ENCODE measurements at regions not wholly inside any gene's neighbourhood (a gene's known extent, or its start where the extent isn't known, plus 50 kb on each side); places are given as distances from the start of the nearest gene placed in this dataset.

DNA sequence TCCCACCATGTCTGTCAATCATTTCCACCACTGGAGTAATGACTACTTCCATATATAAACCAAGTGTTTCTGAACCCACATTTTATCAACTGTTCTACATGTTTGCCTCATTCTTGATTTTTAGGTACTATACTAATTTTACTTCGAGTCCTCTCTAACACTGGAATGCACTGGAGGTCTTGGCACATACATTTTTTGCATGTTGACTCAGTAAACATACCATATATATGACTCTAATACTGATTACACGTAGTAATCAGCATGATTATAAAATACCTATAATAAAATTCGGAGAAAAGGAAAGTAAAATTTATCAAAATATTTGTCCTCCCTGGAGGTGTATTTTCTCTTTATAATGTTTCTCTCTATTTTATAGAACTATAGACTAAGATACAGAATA, 621.7 kb upstream of the NUDT12 start:
- TF ChIP-seq, protein P1, sequence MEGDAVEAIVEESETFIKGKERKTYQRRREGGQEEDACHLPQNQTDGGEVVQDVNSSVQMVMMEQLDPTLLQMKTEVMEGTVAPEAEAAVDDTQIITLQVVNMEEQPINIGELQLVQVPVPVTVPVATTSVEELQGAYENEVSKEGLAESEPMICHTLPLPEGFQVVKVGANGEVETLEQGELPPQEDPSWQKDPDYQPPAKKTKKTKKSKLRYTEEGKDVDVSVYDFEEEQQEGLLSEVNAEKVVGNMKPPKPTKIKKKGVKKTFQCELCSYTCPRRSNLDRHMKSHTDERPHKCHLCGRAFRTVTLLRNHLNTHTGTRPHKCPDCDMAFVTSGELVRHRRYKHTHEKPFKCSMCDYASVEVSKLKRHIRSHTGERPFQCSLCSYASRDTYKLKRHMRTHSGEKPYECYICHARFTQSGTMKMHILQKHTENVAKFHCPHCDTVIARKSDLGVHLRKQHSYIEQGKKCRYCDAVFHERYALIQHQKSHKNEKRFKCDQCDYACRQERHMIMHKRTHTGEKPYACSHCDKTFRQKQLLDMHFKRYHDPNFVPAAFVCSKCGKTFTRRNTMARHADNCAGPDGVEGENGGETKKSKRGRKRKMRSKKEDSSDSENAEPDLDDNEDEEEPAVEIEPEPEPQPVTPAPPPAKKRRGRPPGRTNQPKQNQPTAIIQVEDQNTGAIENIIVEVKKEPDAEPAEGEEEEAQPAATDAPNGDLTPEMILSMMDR (IDR thresholded peaks at IDR 0.05; ENCODE audit: extremely low read depth, missing control alignments): no peak
- DNase-seq (ENCODE audit: low spot score): no peak

DNA sequence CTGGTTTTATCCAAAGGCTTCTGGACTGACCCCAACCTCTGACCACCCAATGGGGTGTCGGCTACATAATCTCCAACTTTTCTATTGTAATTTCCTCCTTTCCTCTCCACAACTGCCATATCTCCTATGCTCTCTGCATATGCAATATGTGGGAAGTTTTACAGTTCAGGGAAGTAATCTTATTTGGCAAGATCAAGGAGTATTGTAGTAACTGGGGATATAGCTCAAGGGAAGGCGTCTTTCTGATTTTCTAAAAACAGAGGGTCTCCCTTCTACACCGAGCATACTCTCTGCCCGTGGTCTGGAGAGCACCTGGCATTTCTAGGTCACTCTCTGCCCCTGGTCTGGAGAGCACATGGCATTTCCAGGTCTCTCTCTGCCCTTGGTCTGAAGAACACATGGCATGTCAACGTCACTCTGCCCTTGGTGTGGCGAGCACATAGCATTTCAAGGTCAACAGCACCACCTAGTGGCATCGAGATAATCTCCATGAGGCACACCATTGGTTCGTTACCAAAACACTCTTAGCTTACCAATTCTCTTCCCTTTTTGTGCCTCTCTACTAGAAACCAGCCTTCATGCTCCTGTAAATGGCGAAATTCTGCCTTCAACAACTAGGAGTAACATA, 616.4 kb upstream of the NUDT12 start:
- TF ChIP-seq, protein P1 (IDR thresholded peaks at IDR 0.05; ENCODE audit: extremely low read depth, missing control alignments): no peak
- peak; percentile 19 for DNase-seq (ENCODE audit: low spot score)

DNA sequence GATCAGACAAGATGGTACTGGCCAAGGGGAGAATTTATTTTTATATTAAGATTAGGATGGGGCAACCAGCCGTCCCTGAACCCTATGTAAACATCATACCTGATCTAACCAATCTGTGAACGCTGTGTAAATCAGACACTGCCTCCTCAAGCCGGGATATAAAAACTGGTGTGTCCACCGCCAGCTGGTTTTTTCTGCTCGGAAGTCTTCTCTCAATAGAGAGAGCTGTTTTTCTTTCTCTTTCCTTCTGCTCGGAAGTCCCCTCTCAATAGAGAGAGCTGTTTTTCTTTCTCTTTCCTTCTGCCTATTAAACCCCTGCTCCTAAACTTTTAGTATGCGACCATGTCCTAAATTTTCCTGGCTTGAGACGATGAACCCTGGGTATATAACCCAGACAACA, 615.5 kb upstream of the NUDT12 start:
- TF ChIP-seq, protein P1 (IDR thresholded peaks at IDR 0.05; ENCODE audit: extremely low read depth, missing control alignments): no peak
- DNase-seq (ENCODE audit: low spot score): no peak

DNA sequence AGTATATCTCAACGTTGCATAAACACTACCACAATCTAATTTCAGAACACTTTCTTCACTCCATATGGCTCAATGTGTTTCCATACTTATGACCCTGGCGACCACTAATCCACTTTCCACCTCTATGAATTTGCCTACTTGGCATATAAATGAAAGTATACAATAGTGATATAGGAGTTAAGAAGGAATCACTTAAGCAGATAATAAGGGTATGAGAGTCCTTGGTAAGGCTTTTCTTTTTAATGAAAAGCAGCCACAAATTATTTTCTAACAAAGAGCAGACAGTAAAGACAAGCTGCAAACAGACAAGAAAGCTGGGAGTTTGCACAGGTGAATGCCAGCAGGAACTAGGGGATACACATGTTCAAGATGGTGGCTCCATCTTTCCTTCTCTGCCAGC, 615.1 kb upstream of the NUDT12 start:
- no peak for DNase-seq (ENCODE audit: low spot score)
- TF ChIP-seq, protein P1 (IDR thresholded peaks at IDR 0.05; ENCODE audit: extremely low read depth, missing control alignments): no peak

DNA sequence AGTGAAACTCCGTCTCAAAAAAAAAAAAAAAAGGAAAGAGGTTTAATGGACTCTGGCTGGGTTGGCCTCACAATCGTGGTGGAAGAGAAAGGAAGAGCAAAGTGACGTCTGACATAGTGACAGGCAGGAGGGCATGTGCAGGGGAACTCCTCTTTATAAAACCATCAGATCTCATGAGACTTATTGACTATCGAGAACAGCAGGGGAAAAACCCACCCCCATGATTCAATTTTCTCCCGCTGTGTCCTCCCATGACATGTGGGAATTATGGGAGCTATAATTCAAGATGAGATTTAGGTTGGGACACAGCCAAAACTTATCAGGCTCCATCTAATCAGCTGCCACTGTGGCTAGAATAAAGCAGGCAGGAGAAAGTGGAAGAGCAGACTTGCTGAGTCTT, 610.4 kb upstream of the NUDT12 start:
- no peak for DNase-seq (ENCODE audit: low spot score)
- TF ChIP-seq, protein P1 (IDR thresholded peaks at IDR 0.05; ENCODE audit: extremely low read depth, missing control alignments): no peak

DNA sequence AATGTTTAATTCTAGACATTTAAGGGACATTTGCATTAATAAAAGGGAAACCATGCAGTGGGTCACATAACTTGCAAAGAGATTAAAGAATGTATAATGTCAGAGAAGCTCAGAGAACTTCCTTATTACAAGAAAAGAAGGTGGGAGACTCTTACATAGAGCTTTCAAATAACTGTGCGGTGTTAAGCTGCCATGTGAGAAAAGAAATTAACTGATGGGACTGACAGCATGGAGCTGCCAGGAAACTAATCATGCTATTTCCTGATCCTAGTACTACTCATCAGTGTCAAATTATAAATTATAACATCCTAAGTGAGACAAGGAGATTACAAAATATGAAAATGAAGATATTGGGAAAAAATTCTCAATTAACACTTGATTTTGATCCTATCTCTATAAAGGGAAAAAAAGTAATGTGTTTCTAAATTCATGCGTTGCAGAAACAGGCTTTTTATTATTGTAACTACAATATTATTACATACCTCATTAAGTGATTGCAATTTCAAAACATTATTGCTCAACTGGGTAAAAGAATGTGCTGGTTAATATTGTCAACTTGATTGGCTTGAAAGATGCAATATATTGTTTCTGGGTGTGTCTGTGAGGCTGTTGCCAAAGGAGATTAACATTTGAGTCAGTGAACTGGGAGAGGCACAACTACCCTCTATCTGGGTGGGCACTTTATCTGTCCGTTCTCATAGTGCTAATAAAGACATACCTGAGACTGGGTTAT, 609.5 kb upstream of the NUDT12 start:
- TF ChIP-seq, protein P1 (IDR thresholded peaks at IDR 0.05; ENCODE audit: extremely low read depth, missing control alignments): no peak
- no peak for DNase-seq (ENCODE audit: low spot score)

DNA sequence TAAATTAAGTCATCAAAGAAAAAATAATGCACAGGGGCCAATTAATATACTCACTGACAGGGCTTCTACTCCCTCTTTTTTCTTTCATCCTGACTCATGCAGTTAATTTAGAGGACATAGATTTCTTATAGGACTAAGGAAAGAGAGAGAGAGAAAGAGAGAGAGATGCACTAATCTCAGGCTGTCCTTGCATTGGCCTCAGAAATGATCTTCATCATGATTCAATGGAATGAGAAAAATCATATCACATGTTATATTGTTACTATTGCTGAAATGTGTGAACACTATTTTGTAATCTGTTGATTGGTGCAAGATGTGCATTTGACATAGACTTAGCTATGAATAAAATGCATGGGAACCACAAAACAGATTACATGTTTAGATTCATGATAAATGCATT, 608.3 kb upstream of the NUDT12 start:
- TF ChIP-seq, protein P1 (IDR thresholded peaks at IDR 0.05; ENCODE audit: extremely low read depth, missing control alignments): no peak
- no peak for DNase-seq (ENCODE audit: low spot score)
